Caco-2 (cell line): ENCODE measurements at regions not wholly inside any gene's neighbourhood (a gene's known extent, or its start where the extent isn't known, plus 50 kb on each side); places are given as distances from the start of the nearest gene placed in this dataset.

Experiments
- BruUV-seq: library from RNA; stranded (reverse); fragments of 400-500 nt; replicated peaks from 2 replicates; lab custom pipeline; 2021; lab: Mats Ljungman, UMichigan
- CTCF ChIA-PET: fragments of 300-600 bp; sonication (Branson Sonifier 250); formaldehyde crosslinking; loops from one replicate; lab custom pipeline; 2022; ENCODE audit warnings: antibody characterized with exemption; lab: Charles Lee
- POLR2A ChIA-PET: fragments of 300-600 bp; sonication (Branson Sonifier 250); formaldehyde crosslinking; loops from one replicate; lab custom pipeline; 2022; ENCODE audit warnings: antibody characterized with exemption; lab: Charles Lee
- DNase-seq, 2 experiments: peaks; one replicate each; pipeline versions ENCODE4 v3.0.0 to v3.0.0-alpha.2; 2020 to 2022
- H3K27me3 ChIP-seq: replicated peaks from 2 replicates; pipeline ENCODE4 v1.6.0; 2011; ENCODE audit warnings: low read length; ENCODE audit not compliant: control insufficient read depth, insufficient read depth
- H3K36me3 ChIP-seq: 2 replicates; pipeline ENCODE4 v1.5.1; 2011; ENCODE audit warnings: low read length; ENCODE audit not compliant: control insufficient read depth, insufficient read depth
- H3K4me1 ChIP-seq: fragments of 250-450 bp; sonication (Bioruptor Pico); 2 replicates; pipeline ENCODE4 v1.5.1; 2020; ENCODE audit warnings: mild to moderate bottlenecking
- H3K4me3 ChIP-seq: 2 replicates; pipeline ENCODE4 v1.5.1; 2011; ENCODE audit warnings: low read depth, mild to moderate bottlenecking, control low read depth, low read length
- H3K9me3 ChIP-seq: fragments of 250-450 bp; sonication (Bioruptor Pico); 2 replicates; pipeline ENCODE4 v1.5.1; 2020; ENCODE audit warnings: mild to moderate bottlenecking, moderate library complexity
- H3K27ac Mint-ChIP-seq: one replicate; pipeline ENCODE4 v1.8.0; 2022; ENCODE audit warnings: mixed read lengths; ENCODE audit not compliant: unreplicated experiment
- H3K27me3 Mint-ChIP-seq: one replicate; pipeline ENCODE4 v1.8.0; 2022; ENCODE audit warnings: mixed read lengths; ENCODE audit not compliant: insufficient read depth, unreplicated experiment
- H3K36me3 Mint-ChIP-seq: one replicate; pipeline ENCODE4 v1.8.0; 2022; ENCODE audit warnings: mild to moderate bottlenecking, mixed read lengths; ENCODE audit not compliant: insufficient read depth, unreplicated experiment
- H3K4me1 Mint-ChIP-seq: one replicate; pipeline ENCODE4 v1.8.0; 2022; ENCODE audit warnings: low read depth, mixed read lengths; ENCODE audit not compliant: unreplicated experiment
- H3K4me3 Mint-ChIP-seq: one replicate; pipeline ENCODE4 v1.8.0; 2022; ENCODE audit warnings: mild to moderate bottlenecking, moderate library complexity, mixed read lengths; ENCODE audit not compliant: unreplicated experiment
- H3K9me3 Mint-ChIP-seq: one replicate; pipeline ENCODE4 v1.8.0; 2022; ENCODE audit warnings: mixed read lengths; ENCODE audit not compliant: unreplicated experiment
- intact Hi-C: fragments of 100-400 bp; cut with micrococcal nuclease; formaldehyde crosslinking; loops from one replicate; pipeline ENCODE4 v1.10.0; 2022; ENCODE audit not compliant: unreplicated experiment
- TF ChIP-seq, protein P1 (sequence below), 2 experiments: fragments of 200-600 bp in 1 of 2; IDR thresholded peaks; 1 replicate in 1 of 2; 2 replicates in 1 of 2; pipeline versions ENCODE4 v1.5.1 to v1.8.0; 2011 to 2022; ENCODE audit warnings: antibody characterized with exemption in 1 of 2, control low read depth in 1 of 2, inconsistent platforms in 1 of 2, low read depth in 1 of 2, low read length in 1 of 2, mild to moderate bottlenecking in 1 of 2, moderate library complexity in 1 of 2; ENCODE audit not compliant: insufficient read depth in 1 of 2, severe bottlenecking in 1 of 2, unreplicated experiment in 1 of 2

GRCh38 chr1:112304612-112305011 is 91.4 kb upstream of the CTTNBP2NL start:
- peaks cover 26% of the 10 kb centered on the region for H3K27me3 Mint-ChIP-seq
- H3K4me3 Mint-ChIP-seq: no peak overlapping the region
- Histone ChIP-seq H3K36me3 (no peaks in the 10 kb centered on the region), H3K4me1 (no peaks in the 10 kb centered on the region), H3K4me3 (no peak overlapping the region), H3K27me3 (no peaks in the 10 kb centered on the region), H3K9me3 (no peaks in the 10 kb centered on the region)
- ChIA-PET CTCF (no interaction called here), POLR2A (no interaction called here)
- H3K4me1 Mint-ChIP-seq: peaks cover 8% of the 10 kb centered on the region
- H3K27ac Mint-ChIP-seq: no peak overlapping the region
- intact Hi-C loops: no loop called here
- TF ChIP-seq, protein P1, sequence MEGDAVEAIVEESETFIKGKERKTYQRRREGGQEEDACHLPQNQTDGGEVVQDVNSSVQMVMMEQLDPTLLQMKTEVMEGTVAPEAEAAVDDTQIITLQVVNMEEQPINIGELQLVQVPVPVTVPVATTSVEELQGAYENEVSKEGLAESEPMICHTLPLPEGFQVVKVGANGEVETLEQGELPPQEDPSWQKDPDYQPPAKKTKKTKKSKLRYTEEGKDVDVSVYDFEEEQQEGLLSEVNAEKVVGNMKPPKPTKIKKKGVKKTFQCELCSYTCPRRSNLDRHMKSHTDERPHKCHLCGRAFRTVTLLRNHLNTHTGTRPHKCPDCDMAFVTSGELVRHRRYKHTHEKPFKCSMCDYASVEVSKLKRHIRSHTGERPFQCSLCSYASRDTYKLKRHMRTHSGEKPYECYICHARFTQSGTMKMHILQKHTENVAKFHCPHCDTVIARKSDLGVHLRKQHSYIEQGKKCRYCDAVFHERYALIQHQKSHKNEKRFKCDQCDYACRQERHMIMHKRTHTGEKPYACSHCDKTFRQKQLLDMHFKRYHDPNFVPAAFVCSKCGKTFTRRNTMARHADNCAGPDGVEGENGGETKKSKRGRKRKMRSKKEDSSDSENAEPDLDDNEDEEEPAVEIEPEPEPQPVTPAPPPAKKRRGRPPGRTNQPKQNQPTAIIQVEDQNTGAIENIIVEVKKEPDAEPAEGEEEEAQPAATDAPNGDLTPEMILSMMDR (IDR thresholded peaks at IDR 0.05; ENCODE audit: insufficient read depth in 1 of 2, low read depth in 1 of 2, low read length in 1 of 2, severe bottlenecking in 1 of 2, unreplicated experiment in 1 of 2): no peak
- no peaks in the 10 kb centered on the region for H3K9me3 Mint-ChIP-seq
- H3K36me3 Mint-ChIP-seq: no peaks in the 10 kb centered on the region
- no peak for DNase-seq
- BruUV-seq: no TSS peak

GRCh38 chr1:112307930-112308591 is 88.0 kb upstream of the CTTNBP2NL start:
- Histone ChIP-seq H3K36me3 (no peaks in the 10 kb centered on the region), H3K27me3 (no peaks in the 10 kb centered on the region), H3K9me3 (no peaks in the 10 kb centered on the region), H3K4me3 (no peak overlapping the region), H3K4me1 (no peaks in the 10 kb centered on the region)
- no peak for DNase-seq
- H3K4me3 Mint-ChIP-seq: no peak overlapping the region
- TF ChIP-seq, protein P1 (IDR thresholded peaks at IDR 0.05; ENCODE audit: insufficient read depth in 1 of 2, low read depth in 1 of 2, low read length in 1 of 2, severe bottlenecking in 1 of 2, unreplicated experiment in 1 of 2): no peak
- H3K27me3 Mint-ChIP-seq: peaks cover 25% of the 10 kb centered on the region
- peaks cover 8% of the 10 kb centered on the region for H3K4me1 Mint-ChIP-seq
- no peaks in the 10 kb centered on the region for H3K9me3 Mint-ChIP-seq
- BruUV-seq: no TSS peak
- CTCF ChIA-PET: interaction anchor here (0.5 kb wide), 1 partner anchor 30 kb away, joined by 8 read pairs; no protein-coding TSS in a partner anchor
- no peak overlapping the region for H3K27ac Mint-ChIP-seq
- H3K36me3 Mint-ChIP-seq: no peaks in the 10 kb centered on the region
- intact Hi-C loops: no loop called here
- POLR2A ChIA-PET: interaction anchor here (0.6 kb wide), 1 partner anchor 158 kb away, joined by 3 read pairs; no protein-coding TSS in a partner anchor

DNA sequence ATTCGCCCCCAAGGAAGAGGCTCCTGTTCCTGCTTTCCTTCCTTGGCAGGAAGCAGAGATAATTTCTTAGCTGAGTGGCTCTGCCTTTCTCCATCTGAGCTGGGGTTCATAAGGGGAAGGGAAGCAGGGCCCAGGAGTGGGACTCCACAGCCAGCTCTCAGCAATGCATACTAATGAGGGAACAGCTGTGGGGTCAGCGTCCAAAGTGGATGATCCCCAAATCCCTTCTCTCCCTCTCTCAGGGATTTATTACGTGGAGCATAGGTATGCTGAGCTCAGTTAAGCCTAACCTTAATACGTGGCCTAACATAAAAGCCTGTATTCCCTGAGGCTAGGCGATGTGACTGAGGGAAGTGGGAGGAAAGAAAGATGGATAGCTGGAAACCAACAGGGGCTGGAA is 87.3 kb upstream of the CTTNBP2NL start:
- CTCF ChIA-PET: interaction anchor here (0.6 kb wide), 1 partner anchor 68 kb away, joined by 3 read pairs; no protein-coding TSS in a partner anchor

More for the DNA sequence above, 87.3 kb upstream of the CTTNBP2NL start:
- intact Hi-C loops: no loop called here
- no peak overlapping the region for H3K4me3 ChIP-seq
- DNase-seq: no peak
- no peaks in the 10 kb centered on the region for H3K9me3 ChIP-seq
- peaks cover 24% of the 10 kb centered on the region for H3K27me3 Mint-ChIP-seq
- POLR2A ChIA-PET: interaction anchor here (0.6 kb wide), 1 partner anchor 157 kb away, joined by 3 read pairs; no protein-coding TSS in a partner anchor
- H3K27me3 ChIP-seq: no peaks in the 10 kb centered on the region
- no peak overlapping the region for H3K4me3 Mint-ChIP-seq
- BruUV-seq: no TSS peak
- no peaks in the 10 kb centered on the region for H3K36me3 ChIP-seq
- no peaks in the 10 kb centered on the region for H3K9me3 Mint-ChIP-seq
- H3K27ac Mint-ChIP-seq: no peak overlapping the region
- H3K36me3 Mint-ChIP-seq: no peaks in the 10 kb centered on the region
- TF ChIP-seq, protein P1 (IDR thresholded peaks at IDR 0.05; ENCODE audit: insufficient read depth in 1 of 2, low read depth in 1 of 2, low read length in 1 of 2, severe bottlenecking in 1 of 2, unreplicated experiment in 1 of 2): no peak
- peaks cover 8% of the 10 kb centered on the region for H3K4me1 Mint-ChIP-seq
- no peaks in the 10 kb centered on the region for H3K4me1 ChIP-seq
